Body of pancreas (tissue), 4 donors: ENCODE measurements at regions not wholly inside any gene's neighbourhood (a gene's known extent, or its start where the extent isn't known, plus 50 kb on each side); places are given as distances from the start of the nearest gene placed in this dataset.

ENCODE experiments used
- POLR2A ChIP-seq, 3 donors: fragments of 450-650 bp; IDR thresholded peaks; one replicate each; pipeline ENCODE4 v1.6.1; 2016; ENCODE audit warnings: antibody characterized with exemption in 3 of 3, mild to moderate bottlenecking in 2 of 3
- TF ChIP-seq, protein P1 (sequence below), 7 experiments: fragments of 450-650 bp in 4 of 7; fragments of 200-600 bp in 3 of 7; sonication (generic) in 3 of 7; IDR thresholded peaks; one replicate each; pipeline ENCODE4 v1.5.1; 2016 to 2019; ENCODE audit warnings: antibody characterized with exemption in 7 of 7

DNA sequence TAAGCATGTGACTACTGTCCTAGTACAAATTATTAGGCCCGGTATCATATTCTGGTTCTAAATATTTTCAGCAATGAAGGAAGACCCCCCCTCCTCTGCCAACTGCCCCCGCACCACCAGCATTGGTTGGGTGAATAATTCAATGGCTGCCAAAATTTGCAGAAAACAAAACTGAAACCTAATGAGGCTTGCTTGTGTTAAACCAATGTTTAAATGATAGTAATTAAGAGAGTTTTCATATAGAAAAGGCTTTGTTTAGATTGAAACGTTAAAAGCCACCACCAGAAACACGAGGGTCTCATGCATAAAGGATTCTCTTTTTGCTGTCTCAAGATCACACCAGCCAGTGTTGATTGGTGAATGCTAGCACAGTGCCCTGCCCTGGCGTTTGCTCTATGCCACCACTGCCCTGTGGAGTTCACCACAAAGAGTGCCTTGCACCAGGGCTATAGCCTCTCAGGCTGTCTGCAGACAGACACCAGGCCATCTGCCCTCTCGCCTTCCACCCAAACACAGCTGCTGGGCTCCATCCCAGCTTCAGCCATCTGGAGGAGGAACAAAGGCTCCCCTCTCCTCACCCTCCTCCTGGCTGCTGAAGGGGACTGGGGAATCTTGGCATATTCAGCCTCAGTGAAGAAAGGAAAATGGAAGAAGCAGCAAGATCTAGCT lies 200.3 kb upstream of the PFN2 start:
- TF ChIP-seq POLR2A (IDR thresholded peaks at IDR 0.05), result no peak
- TF ChIP-seq, protein P1, sequence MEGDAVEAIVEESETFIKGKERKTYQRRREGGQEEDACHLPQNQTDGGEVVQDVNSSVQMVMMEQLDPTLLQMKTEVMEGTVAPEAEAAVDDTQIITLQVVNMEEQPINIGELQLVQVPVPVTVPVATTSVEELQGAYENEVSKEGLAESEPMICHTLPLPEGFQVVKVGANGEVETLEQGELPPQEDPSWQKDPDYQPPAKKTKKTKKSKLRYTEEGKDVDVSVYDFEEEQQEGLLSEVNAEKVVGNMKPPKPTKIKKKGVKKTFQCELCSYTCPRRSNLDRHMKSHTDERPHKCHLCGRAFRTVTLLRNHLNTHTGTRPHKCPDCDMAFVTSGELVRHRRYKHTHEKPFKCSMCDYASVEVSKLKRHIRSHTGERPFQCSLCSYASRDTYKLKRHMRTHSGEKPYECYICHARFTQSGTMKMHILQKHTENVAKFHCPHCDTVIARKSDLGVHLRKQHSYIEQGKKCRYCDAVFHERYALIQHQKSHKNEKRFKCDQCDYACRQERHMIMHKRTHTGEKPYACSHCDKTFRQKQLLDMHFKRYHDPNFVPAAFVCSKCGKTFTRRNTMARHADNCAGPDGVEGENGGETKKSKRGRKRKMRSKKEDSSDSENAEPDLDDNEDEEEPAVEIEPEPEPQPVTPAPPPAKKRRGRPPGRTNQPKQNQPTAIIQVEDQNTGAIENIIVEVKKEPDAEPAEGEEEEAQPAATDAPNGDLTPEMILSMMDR (IDR thresholded peaks at IDR 0.05), result no peak
